Activated T-helper 17 cell treated with anti-CD3 and anti-CD28 coated beads, Interleukin-2, amount 50 U/mL, for 72 hours (primary cell): ENCODE measurements at regions not wholly inside any gene's neighbourhood (a gene's known extent, or its start where the extent isn't known, plus 50 kb on each side); places are given as distances from the start of the nearest gene placed in this dataset.

ENCODE experiments used
- ATAC-seq: fragments of 150-1000 bp; cut with Tn5 transposase; replicated peaks from 2 replicates; pipeline ENCODE4 v1.10.0; 2021; ENCODE audit warnings: mild to moderate bottlenecking, moderate library complexity
- H3K27ac Mint-ChIP-seq: one replicate; pipeline ENCODE4 v1.8.0; 2022; ENCODE audit warnings: mixed read lengths
- H3K27me3 Mint-ChIP-seq: one replicate; pipeline ENCODE4 v1.8.0; 2022; ENCODE audit warnings: mixed read lengths
- H3K36me3 Mint-ChIP-seq: one replicate; pipeline ENCODE4 v1.8.0; 2022; ENCODE audit warnings: low read depth, mild to moderate bottlenecking, mixed read lengths
- H3K4me1 Mint-ChIP-seq: one replicate; pipeline ENCODE4 v1.8.0; 2022; ENCODE audit warnings: mixed read lengths
- H3K4me3 Mint-ChIP-seq: one replicate; pipeline ENCODE4 v1.8.0; 2022; ENCODE audit warnings: mild to moderate bottlenecking, mixed read lengths
- H3K9me3 Mint-ChIP-seq: one replicate; pipeline ENCODE4 v1.8.0; 2022; ENCODE audit warnings: mixed read lengths

GRCh38 chr2:16507655-16508489 lies 157.8 kb downstream of the CYRIA start:
- Mint-ChIP-seq H3K9me3 (no peaks in the 10 kb centered on the region), H3K4me1 (no peaks in the 10 kb centered on the region), H3K27me3 (peaks cover 19% of the 10 kb centered on the region), H3K36me3 (no peaks in the 10 kb centered on the region), H3K4me3 (no peak overlapping the region), H3K27ac (no peak overlapping the region)
- ATAC-seq: no peak

- Mint-ChIP-seq H3K27ac (no peak overlapping the region), H3K4me3 (no peak overlapping the region)
- no peak for ATAC-seq
These were observed 159.3 kb downstream of the CYRIA start for GRCh38 chr2:16506366-16506765.

GRCh38 chr2:16496426-16497388 lies 168.9 kb downstream of the CYRIA start:
- Mint-ChIP-seq H3K27ac (no peak overlapping the region), H3K36me3 (no peaks in the 10 kb centered on the region), H3K27me3 (peaks cover 6% of the 10 kb centered on the region), H3K4me1 (no peaks in the 10 kb centered on the region), H3K9me3 (no peaks in the 10 kb centered on the region), H3K4me3 (no peak overlapping the region)
- ATAC-seq: no peak

More at GRCh38 chr2:16506366-16506765, 159.3 kb downstream of the CYRIA start:
- H3K36me3 Mint-ChIP-seq: no peaks in the 10 kb centered on the region
- H3K4me1 Mint-ChIP-seq: no peaks in the 10 kb centered on the region
- H3K9me3 Mint-ChIP-seq: no peaks in the 10 kb centered on the region
- peaks cover 19% of the 10 kb centered on the region for H3K27me3 Mint-ChIP-seq

GRCh38 chr2:16495509-16496208 lies 170.0 kb downstream of the CYRIA start:
- Mint-ChIP-seq H3K4me3 (no peak overlapping the region), H3K4me1 (no peaks in the 10 kb centered on the region), H3K9me3 (no peaks in the 10 kb centered on the region), H3K27me3 (peaks cover 10% of the 10 kb centered on the region), H3K36me3 (no peaks in the 10 kb centered on the region), H3K27ac (no peak overlapping the region)
- ATAC-seq: no peak

GRCh38 chr2:16494836-16495508 lies 170.7 kb downstream of the CYRIA start:
- Mint-ChIP-seq H3K9me3 (no peaks in the 10 kb centered on the region), H3K36me3 (no peaks in the 10 kb centered on the region), H3K4me1 (no peaks in the 10 kb centered on the region), H3K4me3 (no peak overlapping the region), H3K27ac (no peak overlapping the region), H3K27me3 (peaks cover 10% of the 10 kb centered on the region)
- ATAC-seq: no peak

- no peak for ATAC-seq
- peaks cover 10% of the 10 kb centered on the region for H3K27me3 Mint-ChIP-seq
- H3K4me1 Mint-ChIP-seq: no peaks in the 10 kb centered on the region
- H3K27ac Mint-ChIP-seq: no peak overlapping the region
- H3K4me3 Mint-ChIP-seq: no peak overlapping the region
- no peaks in the 10 kb centered on the region for H3K36me3 Mint-ChIP-seq
- no peaks in the 10 kb centered on the region for H3K9me3 Mint-ChIP-seq
These were observed 171.8 kb downstream of the CYRIA start for GRCh38 chr2:16493788-16494187.

GRCh38 chr2:16487686-16488085 lies 177.9 kb downstream of the CYRIA start:
- H3K9me3 Mint-ChIP-seq: no peaks in the 10 kb centered on the region
- peaks cover 13% of the 10 kb centered on the region for H3K27me3 Mint-ChIP-seq
- H3K27ac Mint-ChIP-seq: no peak overlapping the region
- ATAC-seq: no peak
- no peaks in the 10 kb centered on the region for H3K4me1 Mint-ChIP-seq
- no peak overlapping the region for H3K4me3 Mint-ChIP-seq
- no peaks in the 10 kb centered on the region for H3K36me3 Mint-ChIP-seq

GRCh38 chr2:16485251-16485650 lies 180.4 kb downstream of the CYRIA start:
- no peak overlapping the region for H3K27ac Mint-ChIP-seq
- H3K9me3 Mint-ChIP-seq: no peaks in the 10 kb centered on the region
- ATAC-seq: no peak
- H3K36me3 Mint-ChIP-seq: no peaks in the 10 kb centered on the region
- H3K27me3 Mint-ChIP-seq: peaks cover 11% of the 10 kb centered on the region
- no peaks in the 10 kb centered on the region for H3K4me1 Mint-ChIP-seq
- no peak overlapping the region for H3K4me3 Mint-ChIP-seq

GRCh38 chr2:16482460-16482859 lies 183.2 kb downstream of the CYRIA start:
- Mint-ChIP-seq H3K27me3 (peaks cover 9% of the 10 kb centered on the region), H3K9me3 (no peaks in the 10 kb centered on the region), H3K36me3 (no peaks in the 10 kb centered on the region), H3K27ac (no peak overlapping the region), H3K4me1 (no peaks in the 10 kb centered on the region), H3K4me3 (no peak overlapping the region)
- ATAC-seq: no peak

- no peak overlapping the region for H3K4me3 Mint-ChIP-seq
- H3K27me3 Mint-ChIP-seq: peaks cover 9% of the 10 kb centered on the region
- H3K36me3 Mint-ChIP-seq: no peaks in the 10 kb centered on the region
- H3K9me3 Mint-ChIP-seq: no peaks in the 10 kb centered on the region
- ATAC-seq: no peak
- no peaks in the 10 kb centered on the region for H3K4me1 Mint-ChIP-seq
- H3K27ac Mint-ChIP-seq: no peak overlapping the region
These were observed 184.3 kb downstream of the CYRIA start for GRCh38 chr2:16481351-16481750.

- no peak overlapping the region for H3K27ac Mint-ChIP-seq
- H3K36me3 Mint-ChIP-seq: no peaks in the 10 kb centered on the region
- peaks cover 4% of the 10 kb centered on the region for H3K27me3 Mint-ChIP-seq
- H3K4me1 Mint-ChIP-seq: no peaks in the 10 kb centered on the region
- no peak overlapping the region for H3K4me3 Mint-ChIP-seq
- H3K9me3 Mint-ChIP-seq: no peaks in the 10 kb centered on the region
- no peak for ATAC-seq
These were observed 185.9 kb downstream of the CYRIA start for GRCh38 chr2:16479721-16480120.

- Mint-ChIP-seq H3K27ac (no peak overlapping the region), H3K27me3 (peaks cover 4% of the 10 kb centered on the region), H3K36me3 (no peaks in the 10 kb centered on the region), H3K4me1 (no peaks in the 10 kb centered on the region), H3K4me3 (no peak overlapping the region), H3K9me3 (no peaks in the 10 kb centered on the region)
- peak; percentile 75 for ATAC-seq
These were observed 187.0 kb downstream of the CYRIA start for GRCh38 chr2:16478434-16479210.

- H3K36me3 Mint-ChIP-seq: no peaks in the 10 kb centered on the region
- no peaks in the 10 kb centered on the region for H3K9me3 Mint-ChIP-seq
- H3K4me1 Mint-ChIP-seq: no peaks in the 10 kb centered on the region
- H3K27ac Mint-ChIP-seq: no peak overlapping the region
- no peak overlapping the region for H3K4me3 Mint-ChIP-seq
- H3K27me3 Mint-ChIP-seq: peaks cover 6% of the 10 kb centered on the region
- no peak for ATAC-seq
These were observed 188.0 kb downstream of the CYRIA start for GRCh38 chr2:16477648-16478047.
